ENCODE measurements at regions not wholly inside any gene's neighbourhood (a gene's known extent, or its start where the extent isn't known, plus 50 kb on each side); places are given as distances from the start of the nearest gene placed in this dataset.

- Histone ChIP-seq H3K9me1 (replicated peaks; ENCODE audit: control insufficient read depth, extremely low read depth, insufficient read depth, low read length) (no peaks in the 10 kb centered on the region), H3K36me3 (ENCODE audit: control insufficient read depth in 2 of 2, extremely low read depth in 1 of 2, insufficient read depth in 2 of 2, low read length in 2 of 2) (no peaks in the 10 kb centered on the region), H3K4me3 (replicated peaks in 1 of 3; ENCODE audit: insufficient read depth in 1 of 3, low read depth in 1 of 3, low read length in 3 of 3) (no peak overlapping the region), H3K9ac (replicated peaks; ENCODE audit: extremely low read depth, insufficient read depth, low read length) (no peak overlapping the region), H3K4me1 (ENCODE audit: control insufficient read depth, extremely low read depth, insufficient read depth, low read length) (no peaks in the 10 kb centered on the region), H4K20me1 (replicated peaks; ENCODE audit: control insufficient read depth, extremely low read depth, insufficient read depth, low read length) (no peaks in the 10 kb centered on the region), H3K27ac (ENCODE audit: insufficient read depth, low read depth, low read length) (no peak overlapping the region), H3K79me2 (ENCODE audit: control insufficient read depth, insufficient read depth, low read length) (no peaks in the 10 kb centered on the region), H3K9me3 (replicated peaks; ENCODE audit: control insufficient read depth, insufficient read depth, low read length) (no peaks in the 10 kb centered on the region), H2AFZ (ENCODE audit: low read depth, low read length) (no peak overlapping the region), H3K27me3 (ENCODE audit: control insufficient read depth in 2 of 2, insufficient read depth in 2 of 2, low read length in 2 of 2) (no peaks in the 10 kb centered on the region), H3K4me2 (ENCODE audit: insufficient read depth, low read length) (no peak overlapping the region)
- POLR2A ChIA-PET, result no interaction called here
- no peak for DNase-seq (ENCODE audit: low read depth, low spot score)
- BruUV-seq (replicated peaks), result no TSS peak
- CTCF ChIA-PET, result no interaction called here
- TF ChIP-seq, protein P1, sequence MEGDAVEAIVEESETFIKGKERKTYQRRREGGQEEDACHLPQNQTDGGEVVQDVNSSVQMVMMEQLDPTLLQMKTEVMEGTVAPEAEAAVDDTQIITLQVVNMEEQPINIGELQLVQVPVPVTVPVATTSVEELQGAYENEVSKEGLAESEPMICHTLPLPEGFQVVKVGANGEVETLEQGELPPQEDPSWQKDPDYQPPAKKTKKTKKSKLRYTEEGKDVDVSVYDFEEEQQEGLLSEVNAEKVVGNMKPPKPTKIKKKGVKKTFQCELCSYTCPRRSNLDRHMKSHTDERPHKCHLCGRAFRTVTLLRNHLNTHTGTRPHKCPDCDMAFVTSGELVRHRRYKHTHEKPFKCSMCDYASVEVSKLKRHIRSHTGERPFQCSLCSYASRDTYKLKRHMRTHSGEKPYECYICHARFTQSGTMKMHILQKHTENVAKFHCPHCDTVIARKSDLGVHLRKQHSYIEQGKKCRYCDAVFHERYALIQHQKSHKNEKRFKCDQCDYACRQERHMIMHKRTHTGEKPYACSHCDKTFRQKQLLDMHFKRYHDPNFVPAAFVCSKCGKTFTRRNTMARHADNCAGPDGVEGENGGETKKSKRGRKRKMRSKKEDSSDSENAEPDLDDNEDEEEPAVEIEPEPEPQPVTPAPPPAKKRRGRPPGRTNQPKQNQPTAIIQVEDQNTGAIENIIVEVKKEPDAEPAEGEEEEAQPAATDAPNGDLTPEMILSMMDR (IDR thresholded peaks at IDR 0.05; ENCODE audit: extremely low read depth in 1 of 2, insufficient read depth in 1 of 2, low read depth in 1 of 2, low read length in 2 of 2), result no peak
- dilution Hi-C loops (cut with MboI; ENCODE audit: extremely low pct_ligation_motif_present, low sequenced_read_pairs), result no loop called here
- intact Hi-C loops (cut with micrococcal nuclease), result no loop called here
- FAIRE-seq, result no peak
Measured at GRCh38 chr7:136256491-136256890, 279.3 kb upstream of the MTPN start.

GRCh38 chr7:136254148-136254547 lies 277.0 kb upstream of the MTPN start:
- no peaks in the 10 kb centered on the region for H3K79me2 ChIP-seq (ENCODE audit: control insufficient read depth, insufficient read depth, low read length)
- DNase-seq (ENCODE audit: low read depth, low spot score) (no peak), FAIRE-seq (no peak)
- H3K36me3 ChIP-seq (ENCODE audit: control insufficient read depth in 2 of 2, extremely low read depth in 1 of 2, insufficient read depth in 2 of 2, low read length in 2 of 2), result no peaks in the 10 kb centered on the region
- intact Hi-C loops (cut with micrococcal nuclease) (no loop called here), dilution Hi-C loops (cut with MboI; ENCODE audit: extremely low pct_ligation_motif_present, low sequenced_read_pairs) (no loop called here)
- H3K9ac ChIP-seq (replicated peaks; ENCODE audit: extremely low read depth, insufficient read depth, low read length), result no peak overlapping the region
- ChIA-PET CTCF (no interaction called here), POLR2A (no interaction called here)
- no peaks in the 10 kb centered on the region for H3K9me1 ChIP-seq (replicated peaks; ENCODE audit: control insufficient read depth, extremely low read depth, insufficient read depth, low read length)
- H3K9me3 ChIP-seq (replicated peaks; ENCODE audit: control insufficient read depth, insufficient read depth, low read length), result peaks cover 3% of the 10 kb centered on the region
- H4K20me1 ChIP-seq (replicated peaks; ENCODE audit: control insufficient read depth, extremely low read depth, insufficient read depth, low read length), result no peaks in the 10 kb centered on the region
- no peak overlapping the region for H3K27ac ChIP-seq (ENCODE audit: insufficient read depth, low read depth, low read length)
- H3K27me3 ChIP-seq (ENCODE audit: control insufficient read depth in 2 of 2, insufficient read depth in 2 of 2, low read length in 2 of 2), result no peaks in the 10 kb centered on the region
- H3K4me3 ChIP-seq (replicated peaks in 1 of 3; ENCODE audit: insufficient read depth in 1 of 3, low read depth in 1 of 3, low read length in 3 of 3), result no peak overlapping the region
- no peak overlapping the region for H2AFZ ChIP-seq (ENCODE audit: low read depth, low read length)
- no peak overlapping the region for H3K4me2 ChIP-seq (ENCODE audit: insufficient read depth, low read length)
- H3K4me1 ChIP-seq (ENCODE audit: control insufficient read depth, extremely low read depth, insufficient read depth, low read length), result no peaks in the 10 kb centered on the region
- TF ChIP-seq MYC (IDR thresholded peaks at IDR 0.05; ENCODE audit: low read depth, low read length), result no peak
- TF ChIP-seq, protein P1 (IDR thresholded peaks at IDR 0.05; ENCODE audit: extremely low read depth in 1 of 2, insufficient read depth in 1 of 2, low read depth in 1 of 2, low read length in 2 of 2), result no peak
- TF ChIP-seq, protein P2, sequence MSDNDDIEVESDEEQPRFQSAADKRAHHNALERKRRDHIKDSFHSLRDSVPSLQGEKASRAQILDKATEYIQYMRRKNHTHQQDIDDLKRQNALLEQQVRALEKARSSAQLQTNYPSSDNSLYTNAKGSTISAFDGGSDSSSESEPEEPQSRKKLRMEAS (IDR thresholded peaks at IDR 0.05; ENCODE audit: insufficient read depth, insufficient read length), result no peak
- TF ChIP-seq EZH2 (IDR thresholded peaks at IDR 0.05; ENCODE audit: borderline replicate concordance, low read depth, low read length, severe bottlenecking), result no peak
- TF ChIP-seq POLR2AphosphoS5 (IDR thresholded peaks at IDR 0.05; ENCODE audit: insufficient read depth, low read depth, low read length), result no peak
- TF ChIP-seq POLR2A (IDR thresholded peaks at IDR 0.05; ENCODE audit: low read depth, low read length), result no peak
- no peak for TF ChIP-seq JUN (IDR thresholded peaks at IDR 0.05; ENCODE audit: borderline replicate concordance, insufficient read depth, insufficient read length, low read depth)
- no peak for TF ChIP-seq FOS (IDR thresholded peaks at IDR 0.05; ENCODE audit: borderline replicate concordance, insufficient read depth, low read length)
- no peak for TF ChIP-seq GATA2 (IDR thresholded peaks at IDR 0.05; ENCODE audit: insufficient read depth, insufficient read length, low read depth, low read length)
- BruUV-seq (replicated peaks), result no TSS peak

Measured in endothelial cell of umbilical vein (primary cell).